Ovary (tissue), 7 donors: ENCODE measurements at regions not wholly inside any gene's neighbourhood (a gene's known extent, or its start where the extent isn't known, plus 50 kb on each side); places are given as distances from the start of the nearest gene placed in this dataset.

Experiments used
- DNase-seq, 5 donors: peaks; one replicate each; pipeline ENCODE4 v3.0.0-alpha.2; 2019 to 2020
- H3K27ac ChIP-seq, 2 donors: fragments of 200-600 bp; one replicate each; pipeline versions ENCODE4 v1.5.1 to v1.8.0; 2019 to 2022
- H3K27me3 ChIP-seq: fragments of 200-600 bp; one replicate; pipeline ENCODE4 v1.8.0; 2022
- H3K36me3 ChIP-seq: fragments of 200-600 bp; sonication (generic); one replicate; pipeline ENCODE4 v1.5.1; 2019
- H3K4me1 ChIP-seq: one replicate; pipeline ENCODE4 v1.8.1; 2013; ENCODE audit warnings: mild to moderate bottlenecking, moderate library complexity; ENCODE audit not compliant: insufficient read depth
- H3K4me3 ChIP-seq: fragments of 200-600 bp; sonication (generic); one replicate; pipeline ENCODE4 v1.5.1; 2017
- H3K9me3 ChIP-seq, 2 donors: fragments of 200-600 bp in 1 of 2; sonication (generic) in 1 of 2; one replicate each; pipeline versions ENCODE4 v1.5.1 to v1.8.1; 2013 to 2019; ENCODE audit warnings: mild to moderate bottlenecking in 1 of 2, moderate library complexity in 1 of 2
- CTCF ChIP-seq, 3 donors: fragments of 450-650 bp in 2 of 3; fragments of 200-600 bp in 1 of 3; IDR thresholded peaks; one replicate each; pipeline versions ENCODE4 v1.5.1 to v1.8.0; 2016 to 2022; ENCODE audit warnings: antibody characterized with exemption in 3 of 3, mild to moderate bottlenecking in 1 of 3
- EP300 ChIP-seq: sonication (generic); formaldehyde crosslinking; IDR thresholded peaks from one replicate; pipeline ENCODE4 v1.6.1; 2017; ENCODE audit warnings: antibody characterized with exemption
- POLR2A ChIP-seq: fragments of 450-650 bp; IDR thresholded peaks from one replicate; pipeline ENCODE4 v1.6.1; 2017; ENCODE audit warnings: antibody characterized with exemption, mild to moderate bottlenecking, moderate library complexity
- WGBS, 3 donors: extraction: QIAGEN DNeasy Blood & Tissue Kit in 1 of 3; methylation state at CpG; one replicate each; pipeline versions ENCODE4 v1.1.5 to v1.1.7; 2013 to 2017; 5-methylcytosine and 5-hydroxymethylcytosine counted together
- intact Hi-C, 4 donors: fragments of 100-400 bp; cut with DNase I; formaldehyde crosslinking; loops; one replicate each; pipeline versions ENCODE4 v1.11.0 to v1.15.1; 2022 to 2023
- donor health status: DM: no; HTN: no; CAD: no; lungs with moderate emphysema.
- donor health status: DM: no; HTN: no; CAD: no.
- donor health status: Bipolar disorder and iron deficiency.
- donor health status: DM: no; HTN: no; CAD: no.
- donor health status: DM: yes; HTN: yes; CAD: no.

- no peak for TF ChIP-seq POLR2A
- WGBS, 3 donors: 49 to 78% (median 63%) methylated on average over 3 of the region's 3 CpGs
- H3K4me1 ChIP-seq: no peaks in the 10 kb centered on the region
- DNase-seq: no peak
- no peaks in the 10 kb centered on the region for H3K36me3 ChIP-seq
- intact Hi-C loops: no loop called here
- no peak overlapping the region for H3K27ac ChIP-seq
- H3K27me3 ChIP-seq: no peaks in the 10 kb centered on the region
- H3K9me3 ChIP-seq: no peaks in the 10 kb centered on the region
- no peak overlapping the region for H3K4me3 ChIP-seq
Measured at GRCh38 chr4:177713454-177713853, 271.2 kb upstream of the AGA start.

- H3K9me3 ChIP-seq: no peaks in the 10 kb centered on the region
- intact Hi-C loops: loop anchor here in 1 of 4 donors (5.0 kb wide), 1 partner anchor 1470 kb away; no protein-coding TSS in a partner anchor
- no peaks in the 10 kb centered on the region for H3K27me3 ChIP-seq
- TF ChIP-seq CTCF (IDR thresholded peaks at IDR 0.05) (no peak), EP300 (no peak), POLR2A (no peak)
- H3K4me3 ChIP-seq: no peak overlapping the region
- no peaks in the 10 kb centered on the region for H3K36me3 ChIP-seq
- 78 to 98% (median 88%) methylated on average over 1 of the region's 1 CpG for WGBS, 3 donors
- H3K4me1 ChIP-seq: no peaks in the 10 kb centered on the region
- DNase-seq: no peak
- no peak overlapping the region for H3K27ac ChIP-seq
Measured at GRCh38 chr4:177717407-177717806, 275.2 kb upstream of the AGA start.

GRCh38 chr4:177718514-177718913 is 276.3 kb upstream of the AGA start:
- 73 to 86% (median 85%) methylated on average over 4 of the region's 4 CpGs for WGBS, 3 donors
- Histone ChIP-seq H3K27ac (no peak overlapping the region), H3K4me3 (no peak overlapping the region), H3K4me1 (no peaks in the 10 kb centered on the region), H3K36me3 (no peaks in the 10 kb centered on the region), H3K9me3 (no peaks in the 10 kb centered on the region), H3K27me3 (no peaks in the 10 kb centered on the region)
- intact Hi-C loops: loop anchor here in 1 of 4 donors (5.0 kb wide), 1 partner anchor 1469 kb away; no protein-coding TSS in a partner anchor
- TF ChIP-seq POLR2A (no peak), CTCF (IDR thresholded peaks at IDR 0.05) (no peak), EP300 (no peak)
- no peak for DNase-seq

GRCh38 chr4:177726111-177726510 is 283.9 kb upstream of the AGA start:
- WGBS, 3 donors: 3 to 13% (median 5%) methylated on average over 3 of the region's 3 CpGs
- no peak for DNase-seq
- TF ChIP-seq EP300 (no peak), POLR2A (no peak), CTCF (IDR thresholded peaks at IDR 0.05) (no peak)
- Histone ChIP-seq H3K4me3 (no peak overlapping the region), H3K27me3 (no peaks in the 10 kb centered on the region), H3K36me3 (no peaks in the 10 kb centered on the region), H3K27ac (no peak overlapping the region), H3K4me1 (no peaks in the 10 kb centered on the region), H3K9me3 (no peaks in the 10 kb centered on the region)
- intact Hi-C loops: no loop called here

- Histone ChIP-seq H3K27me3 (no peaks in the 10 kb centered on the region), H3K9me3 (no peaks in the 10 kb centered on the region), H3K36me3 (no peaks in the 10 kb centered on the region), H3K4me3 (no peak overlapping the region), H3K27ac (no peak overlapping the region), H3K4me1 (no peaks in the 10 kb centered on the region)
- intact Hi-C loops: no loop called here
- DNase-seq: no peak
- 69 to 76% (median 74%) methylated on average over 26 to 27 of the region's 27 CpGs for WGBS, 3 donors
- no peak for TF ChIP-seq CTCF (IDR thresholded peaks at IDR 0.05)
- TF ChIP-seq POLR2A: no peak
- TF ChIP-seq EP300: no peak
Measured at GRCh38 chr4:177728361-177729152, 286.3 kb upstream of the AGA start.
